GM21447 (cell line): ENCODE measurements at regions not wholly inside any gene's neighbourhood (a gene's known extent, or its start where the extent isn't known, plus 50 kb on each side); places are given as distances from the start of the nearest gene placed in this dataset.

ENCODE experiments used
- ATAC-seq: cut with Tn5 transposase; IDR thresholded peaks from one replicate; pipeline ENCODE4 v1.9.1; 2021; ENCODE audit not compliant: unreplicated experiment

- peak; percentile 42 for ATAC-seq
These were observed 84.9 kb upstream of the ACP3 start for GRCh38 chr3:132232231-132232792.

GRCh38 chr3:132236701-132237651, 80.2 kb upstream of the ACP3 start:
- ATAC-seq, result peak; percentile 79

GRCh38 chr3:132237652-132238032, 79.6 kb upstream of the ACP3 start:
- ATAC-seq, result no peak

- no peak for ATAC-seq
These were observed 77.6 kb upstream of the ACP3 start for GRCh38 chr3:132239587-132239986.

- no peak for ATAC-seq
These were observed 75.3 kb upstream of the ACP3 start for GRCh38 chr3:132241776-132242514.

GRCh38 chr3:132242790-132243189, 74.4 kb upstream of the ACP3 start:
- ATAC-seq, result no peak

GRCh38 chr3:132245552-132246142, 71.6 kb upstream of the ACP3 start:
- no peak for ATAC-seq

- ATAC-seq, result no peak
These were observed 71.0 kb upstream of the ACP3 start for GRCh38 chr3:132246212-132246611.

- no peak for ATAC-seq
These were observed 70.0 kb upstream of the ACP3 start for GRCh38 chr3:132247211-132247610.

GRCh38 chr3:132248490-132248889, 68.7 kb upstream of the ACP3 start:
- ATAC-seq, result no peak

- ATAC-seq, result no peak
These were observed 63.8 kb upstream of the ACP3 start for GRCh38 chr3:132253262-132253878.

GRCh38 chr3:132254076-132254755, 63.0 kb upstream of the ACP3 start:
- ATAC-seq, result no peak

GRCh38 chr3:132255041-132255745, 62.0 kb upstream of the ACP3 start:
- ATAC-seq, result no peak

GRCh38 chr3:132256989-132257388, 60.2 kb upstream of the ACP3 start:
- ATAC-seq, result no peak

- ATAC-seq, result no peak
These were observed 55.7 kb upstream of the ACP3 start for GRCh38 chr3:132261506-132261905.

- no peak for ATAC-seq
These were observed 54.9 kb upstream of the ACP3 start for GRCh38 chr3:132262305-132262704.

- ATAC-seq, result no peak
These were observed 54.3 kb upstream of the ACP3 start for GRCh38 chr3:132262956-132263355.

GRCh38 chr3:132265028-132265427, 52.2 kb upstream of the ACP3 start:
- ATAC-seq, result no peak

- ATAC-seq, result no peak
These were observed 51.7 kb upstream of the ACP3 start for GRCh38 chr3:132265488-132265887.
